ENCODE measurements at regions not wholly inside any gene's neighbourhood (a gene's known extent, or its start where the extent isn't known, plus 50 kb on each side); places are given as distances from the start of the nearest gene placed in this dataset.

DNA sequence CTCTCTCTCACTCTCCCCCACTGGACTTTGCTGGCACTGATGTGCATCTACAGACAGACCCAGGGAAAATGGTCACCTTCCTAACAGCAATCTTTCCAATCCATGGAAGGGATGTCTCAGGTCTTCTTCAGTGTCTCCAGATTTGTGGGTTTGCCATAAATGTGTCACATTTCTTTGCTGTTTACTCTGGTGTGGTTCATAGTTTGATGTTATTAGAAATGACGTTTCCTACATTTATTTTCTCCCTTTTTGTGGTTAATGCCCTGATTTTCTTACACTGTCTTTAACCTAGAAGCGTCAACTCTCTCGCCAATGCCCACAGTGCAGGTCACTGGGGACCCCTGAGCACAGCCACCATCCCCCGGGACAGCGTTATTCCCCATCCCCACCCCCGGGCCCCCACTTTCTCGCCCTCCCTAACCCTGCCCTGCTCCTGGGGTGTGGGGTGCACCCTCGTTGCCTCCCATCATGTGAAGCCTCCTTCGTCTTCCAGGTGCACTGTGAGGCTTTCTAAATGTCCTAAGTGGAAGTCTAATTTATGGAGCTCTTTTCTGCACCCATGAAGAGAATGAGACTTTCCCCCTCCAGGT lies 86.5 kb downstream of the YTHDF1 start:
- Mint-ChIP-seq H3K27ac (no peak overlapping the region), H3K4me3 (no peak overlapping the region), H3K9me3 (ENCODE audit: insufficient read depth) (no peaks in the 10 kb centered on the region), H3K27me3 (peaks cover 16% of the 10 kb centered on the region), H3K4me1 (no peaks in the 10 kb centered on the region)
- no peak overlapping the region for H3K4me3 ChIP-seq (ENCODE audit: control extremely low read depth in 1 of 5, extremely low read depth in 1 of 5, insufficient read depth in 1 of 5, low read depth in 2 of 5, low read length in 4 of 5)
- no peaks in the 10 kb centered on the region for H4K20me1 ChIP-seq (ENCODE audit: control insufficient read depth, insufficient read depth, low read length, poor library complexity, severe bottlenecking)
- TF ChIP-seq, protein P1, sequence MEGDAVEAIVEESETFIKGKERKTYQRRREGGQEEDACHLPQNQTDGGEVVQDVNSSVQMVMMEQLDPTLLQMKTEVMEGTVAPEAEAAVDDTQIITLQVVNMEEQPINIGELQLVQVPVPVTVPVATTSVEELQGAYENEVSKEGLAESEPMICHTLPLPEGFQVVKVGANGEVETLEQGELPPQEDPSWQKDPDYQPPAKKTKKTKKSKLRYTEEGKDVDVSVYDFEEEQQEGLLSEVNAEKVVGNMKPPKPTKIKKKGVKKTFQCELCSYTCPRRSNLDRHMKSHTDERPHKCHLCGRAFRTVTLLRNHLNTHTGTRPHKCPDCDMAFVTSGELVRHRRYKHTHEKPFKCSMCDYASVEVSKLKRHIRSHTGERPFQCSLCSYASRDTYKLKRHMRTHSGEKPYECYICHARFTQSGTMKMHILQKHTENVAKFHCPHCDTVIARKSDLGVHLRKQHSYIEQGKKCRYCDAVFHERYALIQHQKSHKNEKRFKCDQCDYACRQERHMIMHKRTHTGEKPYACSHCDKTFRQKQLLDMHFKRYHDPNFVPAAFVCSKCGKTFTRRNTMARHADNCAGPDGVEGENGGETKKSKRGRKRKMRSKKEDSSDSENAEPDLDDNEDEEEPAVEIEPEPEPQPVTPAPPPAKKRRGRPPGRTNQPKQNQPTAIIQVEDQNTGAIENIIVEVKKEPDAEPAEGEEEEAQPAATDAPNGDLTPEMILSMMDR (IDR thresholded peaks at IDR 0.05) = no peak
- no peak for TF ChIP-seq EZH2 (IDR thresholded peaks at IDR 0.05; ENCODE audit: borderline replicate concordance, insufficient read depth, low read depth, low read length, poor library complexity, severe bottlenecking)
- intact Hi-C loops (cut with micrococcal nuclease) = no loop called here
- WGBS (ENCODE audit: insufficient coverage) = 81% methylated on average over 4 of the region's 9 CpGs
- H3K36me3 ChIP-seq (replicated peaks in 1 of 2; ENCODE audit: control extremely low read depth in 1 of 2, control insufficient read depth in 1 of 2, extremely low read depth in 1 of 2, insufficient read depth in 2 of 2, low read length in 1 of 2) = no peaks in the 10 kb centered on the region
- no peak overlapping the region for H3K9ac ChIP-seq (ENCODE audit: low read length)
- no peak overlapping the region for H3K4me2 ChIP-seq (replicated peaks; ENCODE audit: low read depth, low read length, poor library complexity, severe bottlenecking)
- no peaks in the 10 kb centered on the region for H3K79me2 ChIP-seq (ENCODE audit: control insufficient read depth, insufficient read depth, low read length)
- ChIA-PET CTCF (no interaction called here), POLR2A (no interaction called here)
- peaks cover 0 to 13% (median 0%) of the 10 kb centered on the region in 4 experiments for H3K27me3 ChIP-seq (replicated peaks in 1 of 4; ENCODE audit: control extremely low read depth in 1 of 4, control insufficient read depth in 3 of 4, insufficient read depth in 4 of 4, low read length in 3 of 4)
- ATAC-seq (ENCODE audit: low read depth) (no peak), DNase-seq (no peak)
- peaks cover 0 to 10% (median 0%) of the 10 kb centered on the region in 3 donors for H3K9me3 ChIP-seq (ENCODE audit: control extremely low read depth in 1 of 3, control insufficient read depth in 2 of 3, insufficient read depth in 1 of 3, low read length in 2 of 3)
- no peak overlapping the region for H2AFZ ChIP-seq (ENCODE audit: insufficient read depth, low read depth, low read length, poor library complexity, severe bottlenecking)
- H3K4me1 ChIP-seq (ENCODE audit: control insufficient read depth in 2 of 2, insufficient read depth in 2 of 2, low read length in 2 of 2) = no peaks in the 10 kb centered on the region
- no peak overlapping the region for H3K27ac ChIP-seq (ENCODE audit: low read length in 2 of 2)

DNA sequence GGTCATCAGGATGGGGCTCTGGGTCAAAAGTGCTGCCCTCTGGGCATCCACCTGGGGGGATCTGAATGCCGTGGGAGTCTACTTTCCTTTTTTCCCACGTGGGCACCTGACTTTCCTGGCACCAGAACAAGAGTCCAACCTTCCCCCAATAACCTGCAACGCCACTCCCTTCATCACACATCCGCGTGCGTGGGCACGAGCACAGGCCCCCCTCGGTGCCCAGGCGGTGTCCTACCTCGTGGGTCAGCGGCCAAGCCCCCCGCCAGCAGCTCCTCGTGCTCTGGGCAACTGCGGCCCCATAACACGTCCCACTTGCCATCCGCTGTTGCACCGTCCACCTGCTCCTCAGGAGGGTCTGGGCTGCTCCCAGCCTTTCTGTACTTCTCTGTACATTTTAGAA lies 87.0 kb downstream of the YTHDF1 start:
- H3K79me2 ChIP-seq (ENCODE audit: control insufficient read depth, insufficient read depth, low read length) = no peaks in the 10 kb centered on the region
- no peak for TF ChIP-seq EZH2 (IDR thresholded peaks at IDR 0.05; ENCODE audit: borderline replicate concordance, insufficient read depth, low read depth, low read length, poor library complexity, severe bottlenecking)
- TF ChIP-seq, protein P1 (IDR thresholded peaks at IDR 0.05) = no peak
- WGBS (ENCODE audit: insufficient coverage) = 88% methylated on average over 17 of the region's 17 CpGs
- H3K9ac ChIP-seq (ENCODE audit: low read length) = no peak overlapping the region
- Mint-ChIP-seq H3K27me3 (peaks cover 16% of the 10 kb centered on the region), H3K9me3 (ENCODE audit: insufficient read depth) (no peaks in the 10 kb centered on the region), H3K27ac (no peak overlapping the region), H3K4me1 (no peaks in the 10 kb centered on the region), H3K4me3 (no peak overlapping the region)
- H3K27ac ChIP-seq (ENCODE audit: low read length in 2 of 2) = no peak overlapping the region
- ATAC-seq (ENCODE audit: low read depth) (no peak), DNase-seq (no peak)
- POLR2A ChIA-PET = no interaction called here
- H3K4me1 ChIP-seq (ENCODE audit: control insufficient read depth in 2 of 2, insufficient read depth in 2 of 2, low read length in 2 of 2) = no peaks in the 10 kb centered on the region
- intact Hi-C loops (cut with micrococcal nuclease) = no loop called here
- H3K4me3 ChIP-seq (ENCODE audit: control extremely low read depth in 1 of 5, extremely low read depth in 1 of 5, insufficient read depth in 1 of 5, low read depth in 2 of 5, low read length in 4 of 5) = no peak overlapping the region
- no peaks in the 10 kb centered on the region for H3K36me3 ChIP-seq (replicated peaks in 1 of 2; ENCODE audit: control extremely low read depth in 1 of 2, control insufficient read depth in 1 of 2, extremely low read depth in 1 of 2, insufficient read depth in 2 of 2, low read length in 1 of 2)
- H3K9me3 ChIP-seq (ENCODE audit: control extremely low read depth in 1 of 3, control insufficient read depth in 2 of 3, insufficient read depth in 1 of 3, low read length in 2 of 3) = peaks cover 0 to 6% (median 0%) of the 10 kb centered on the region in 3 donors
- CTCF ChIA-PET = no interaction called here
- H3K27me3 ChIP-seq (replicated peaks in 1 of 4; ENCODE audit: control extremely low read depth in 1 of 4, control insufficient read depth in 3 of 4, insufficient read depth in 4 of 4, low read length in 3 of 4) = peaks cover 0 to 13% (median 0%) of the 10 kb centered on the region in 4 experiments
- no peaks in the 10 kb centered on the region for H4K20me1 ChIP-seq (ENCODE audit: control insufficient read depth, insufficient read depth, low read length, poor library complexity, severe bottlenecking)
- no peak overlapping the region for H2AFZ ChIP-seq (ENCODE audit: insufficient read depth, low read depth, low read length, poor library complexity, severe bottlenecking)
- no peak overlapping the region for H3K4me2 ChIP-seq (replicated peaks; ENCODE audit: low read depth, low read length, poor library complexity, severe bottlenecking)

Data from B cell (primary cell).